COLO668 (cell line): ENCODE measurements at regions not wholly inside any gene's neighbourhood (a gene's known extent, or its start where the extent isn't known, plus 50 kb on each side); places are given as distances from the start of the nearest gene placed in this dataset.
"Not testable (repeated sequence)": the region's sequence is repeated elsewhere in the genome, so short reads cannot be mapped to it uniquely, and the experiment has no call there.

Experiments used
- DNase-seq: peaks from one replicate; lab custom pipeline; 2025; ENCODE audit not compliant: unreplicated experiment; lab: John Stamatoyannopoulos, UW

DNA sequence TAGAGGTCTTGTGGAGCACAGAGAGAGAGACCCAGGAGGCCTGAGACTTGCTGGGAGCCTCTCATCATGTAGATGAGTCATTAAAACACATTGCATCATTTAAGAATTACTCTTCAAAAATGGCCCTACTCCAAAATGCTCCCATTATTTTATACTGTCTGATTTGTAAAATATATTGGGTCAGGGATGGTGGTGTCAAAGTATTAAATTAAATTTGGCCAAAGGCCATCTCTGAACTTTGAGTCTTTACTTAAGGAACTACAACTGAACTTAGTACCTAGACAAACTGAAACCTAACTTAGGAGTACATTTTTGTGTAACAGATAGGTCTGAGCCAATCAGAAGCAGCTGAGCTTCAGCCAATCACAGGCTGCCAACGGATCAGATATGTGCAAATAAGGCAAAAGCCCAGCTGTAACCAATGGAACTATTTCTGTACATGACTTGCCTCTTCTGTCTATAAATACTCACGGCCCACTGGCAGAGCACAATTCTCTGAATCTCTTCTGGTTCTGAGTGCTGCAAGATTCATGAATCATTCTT, 657.2 kb downstream of the TLE1 start:
- DNase-seq: no peak

DNA sequence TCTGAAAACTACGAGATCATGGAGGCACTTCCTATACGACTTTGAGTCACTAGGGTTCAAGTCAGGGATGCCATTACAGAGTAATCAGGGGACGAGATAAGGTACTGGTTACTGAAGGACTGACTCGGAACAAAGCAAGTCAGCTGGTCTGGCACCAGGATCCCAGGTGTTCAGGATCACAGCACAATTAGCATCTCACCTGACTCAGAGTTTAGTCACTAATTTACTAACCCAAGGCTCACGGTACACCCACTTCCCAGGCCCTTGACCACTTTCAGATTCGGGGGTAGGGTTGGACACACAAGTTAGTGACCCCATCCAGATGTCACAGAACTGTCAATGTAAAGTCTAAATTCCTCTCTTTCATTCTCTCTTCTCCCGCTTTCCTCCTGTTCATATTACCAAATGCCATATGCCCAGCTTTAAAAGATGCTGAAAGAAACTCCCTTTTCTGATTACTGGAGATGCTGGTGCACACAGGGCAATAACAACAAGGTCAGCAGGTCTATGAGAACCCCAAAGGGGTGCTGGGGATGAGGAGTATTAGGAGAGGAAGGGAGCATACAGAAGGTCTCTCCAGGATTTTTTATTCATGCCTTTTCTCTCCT, 657.8 kb downstream of the TLE1 start:
- no peak for DNase-seq

DNA sequence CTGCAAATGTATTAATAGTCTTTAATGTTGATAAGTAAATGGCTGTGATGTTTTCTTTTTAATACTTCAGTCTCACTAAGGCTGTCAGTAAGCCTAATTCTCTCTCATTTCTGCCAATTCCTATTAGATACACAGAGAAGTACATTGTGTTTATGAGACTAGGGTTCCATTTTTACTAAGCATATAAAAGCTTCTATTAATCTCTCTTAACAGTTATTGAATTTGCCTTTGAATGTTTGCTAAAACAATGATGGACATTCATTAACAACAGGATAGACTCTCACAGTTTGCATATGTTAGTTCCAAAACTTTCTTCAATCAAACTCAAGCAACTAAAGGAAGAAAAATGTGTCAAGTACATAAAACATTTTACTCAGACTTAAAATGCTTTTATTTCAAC, 659.3 kb downstream of the TLE1 start:
- no peak for DNase-seq

DNA sequence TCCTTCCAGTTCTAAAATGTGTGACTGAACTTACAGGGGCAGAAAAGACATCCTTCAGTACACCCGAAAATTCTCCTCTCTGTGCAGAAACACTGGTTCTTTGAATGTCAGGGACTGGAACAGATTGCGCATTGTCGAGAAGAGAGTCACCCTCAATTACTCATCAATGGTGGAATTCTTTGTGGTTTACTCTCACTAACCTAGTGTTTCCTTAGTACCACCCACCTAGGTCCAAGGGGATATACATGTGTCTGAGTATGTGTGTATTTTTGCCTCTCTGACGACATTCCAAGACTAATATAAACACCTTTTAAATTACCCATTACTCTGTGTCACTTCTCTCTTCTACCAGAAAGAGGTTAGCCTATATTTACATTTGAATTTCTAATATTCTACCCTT, 660.8 kb downstream of the TLE1 start:
- no peak for DNase-seq

DNA sequence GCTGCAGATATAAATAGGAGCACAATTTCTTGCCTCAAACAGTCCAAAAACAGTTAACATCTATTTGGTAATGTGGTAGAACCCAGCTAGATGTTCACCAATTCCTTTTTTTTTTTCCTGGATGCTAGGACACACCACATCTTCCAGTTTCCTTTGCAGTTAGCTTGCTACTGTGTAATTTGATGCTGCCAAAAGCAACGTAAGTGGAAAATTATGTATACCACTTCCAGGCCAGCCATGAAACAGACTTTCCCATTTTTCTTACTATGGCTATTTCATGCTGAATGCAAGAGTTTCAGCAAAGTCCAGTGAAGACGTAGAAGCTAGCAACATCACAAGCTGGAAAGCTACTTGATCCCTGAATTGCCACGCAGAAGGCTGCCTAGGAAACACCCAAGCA, 667.2 kb downstream of the TLE1 start:
- no peak for DNase-seq

DNA sequence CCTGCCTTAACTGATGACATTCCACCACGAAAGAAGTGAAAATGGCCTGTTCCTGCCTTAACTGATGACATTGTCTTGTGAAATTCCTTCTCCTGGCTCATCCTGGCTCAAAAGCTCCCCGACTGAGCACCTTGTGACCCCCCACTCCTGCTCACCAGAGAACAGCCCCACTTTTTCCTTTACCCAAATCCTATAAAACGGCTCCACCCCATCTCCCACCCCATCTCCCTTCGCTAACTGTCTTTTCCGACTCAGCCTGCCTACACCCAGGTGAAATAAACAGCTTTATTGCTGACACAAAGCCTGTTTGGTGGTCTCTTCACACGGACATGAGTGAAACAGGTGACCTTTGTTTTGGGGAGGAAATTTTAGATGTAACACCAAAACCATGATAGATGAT, 674.4 kb downstream of the TLE1 start:
- not testable (repeated sequence) for DNase-seq

DNA sequence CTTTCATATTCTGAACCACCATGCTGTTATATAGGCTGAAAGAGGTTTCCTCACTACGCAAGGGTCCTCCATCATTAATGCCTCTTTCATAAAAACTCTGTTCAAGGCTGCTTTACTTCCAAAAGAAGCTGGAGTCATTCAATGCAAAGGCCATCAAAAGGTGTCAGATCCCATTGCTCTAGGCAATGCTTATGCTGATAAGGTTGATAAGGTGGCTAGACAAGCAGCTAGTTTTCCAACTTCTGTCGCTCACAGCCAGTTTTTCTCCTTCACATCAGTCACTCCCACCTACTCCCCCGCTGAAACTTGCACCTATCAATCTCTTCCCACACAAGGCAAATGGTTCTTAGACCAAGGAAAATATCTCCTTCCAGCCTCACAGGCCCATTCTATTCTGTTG, 676.2 kb downstream of the TLE1 start:
- not testable (repeated sequence) for DNase-seq

DNA sequence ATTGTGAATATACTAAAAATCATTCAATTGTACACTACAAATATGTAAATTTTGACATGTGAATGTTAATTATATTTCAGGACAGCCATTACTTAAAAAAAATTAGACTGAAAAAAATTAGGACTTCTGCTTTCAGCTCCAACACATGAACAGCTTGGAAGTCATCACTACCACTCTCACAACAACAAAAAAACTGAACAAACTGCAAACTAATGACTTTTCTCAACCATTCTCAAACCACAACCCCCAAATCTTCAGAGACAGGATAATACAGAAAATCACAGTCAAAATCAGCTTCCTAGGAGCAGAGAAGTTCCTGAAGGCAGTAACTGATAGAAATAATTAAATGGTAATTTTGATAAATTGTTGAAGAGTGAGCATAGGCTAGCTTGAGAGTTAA, 686.4 kb downstream of the TLE1 start:
- no peak for DNase-seq

DNA sequence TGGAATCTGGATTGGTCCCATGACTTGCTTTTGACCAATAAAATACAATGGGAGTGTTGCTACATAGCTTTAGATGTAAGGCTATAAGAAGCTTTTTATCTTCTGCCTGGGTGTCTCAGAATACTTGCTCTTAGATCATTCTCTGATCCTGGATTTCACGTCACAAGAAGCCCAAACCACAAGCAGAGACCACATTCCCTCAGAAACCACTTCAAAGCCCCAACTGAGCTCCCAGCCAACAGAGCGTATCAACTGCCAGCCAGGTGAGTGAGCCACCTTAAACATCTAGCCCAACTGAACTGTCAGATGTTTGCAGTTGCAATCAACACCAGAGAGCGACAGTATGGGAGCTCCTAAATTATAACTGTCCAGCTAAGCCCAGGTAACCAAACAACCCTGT, 687.1 kb downstream of the TLE1 start:
- peak; percentile 36 for DNase-seq

DNA sequence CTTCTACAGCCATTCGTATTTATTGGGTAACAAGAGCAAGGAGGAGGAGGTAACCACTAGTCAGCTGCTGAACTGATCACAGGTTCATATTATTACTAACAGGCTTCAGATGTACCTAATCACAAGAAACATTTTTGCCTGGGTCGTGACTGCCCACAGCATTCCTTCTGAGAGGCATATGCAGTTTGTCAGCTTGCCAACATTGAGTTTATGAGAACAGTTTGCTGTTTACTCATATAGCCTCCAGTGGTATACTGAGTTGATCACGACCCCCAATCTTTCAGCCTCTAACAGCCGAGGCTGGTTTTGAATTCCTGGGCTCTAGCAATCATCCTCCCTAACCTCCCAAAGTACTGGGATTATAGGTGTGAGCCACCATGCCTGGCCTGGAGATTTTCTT, 693.6 kb downstream of the TLE1 start:
- no peak for DNase-seq

DNA sequence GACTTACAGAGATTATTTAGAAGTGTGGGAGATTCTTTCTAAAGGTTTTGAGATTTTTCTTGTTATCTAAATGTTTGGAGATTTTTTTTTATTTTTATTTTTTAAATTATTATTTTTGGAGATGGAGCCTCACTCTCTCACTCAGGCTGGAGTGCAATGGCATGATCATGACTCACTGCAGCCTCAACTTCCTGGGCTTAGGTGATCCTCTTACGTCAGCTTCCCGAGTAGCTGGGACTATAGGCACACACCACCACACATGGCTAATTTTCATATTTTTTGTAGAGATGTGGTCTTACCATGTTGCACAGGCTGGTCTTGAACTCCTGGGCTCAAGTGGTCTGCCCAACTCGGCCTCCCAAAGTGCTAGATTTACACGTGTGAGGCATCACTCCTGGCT, 694.5 kb downstream of the TLE1 start:
- DNase-seq: no peak

DNA sequence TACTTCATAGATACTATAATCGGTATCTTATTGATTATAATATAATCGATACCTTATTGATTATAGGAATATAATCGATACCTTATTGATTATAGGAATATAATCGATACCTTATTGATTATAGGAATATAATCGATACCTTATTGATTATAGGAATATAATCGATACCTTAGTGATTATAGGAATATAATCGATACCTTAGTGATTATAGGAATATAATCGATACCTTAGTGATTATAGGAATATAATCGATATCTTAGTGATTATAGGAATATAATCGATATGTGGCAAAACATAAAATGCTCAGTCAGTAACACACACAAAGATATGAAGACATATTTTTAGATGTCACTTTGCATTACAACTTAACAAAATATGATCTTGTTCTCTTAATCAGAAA, 703.8 kb downstream of the TLE1 start:
- DNase-seq: not testable (repeated sequence)

DNA sequence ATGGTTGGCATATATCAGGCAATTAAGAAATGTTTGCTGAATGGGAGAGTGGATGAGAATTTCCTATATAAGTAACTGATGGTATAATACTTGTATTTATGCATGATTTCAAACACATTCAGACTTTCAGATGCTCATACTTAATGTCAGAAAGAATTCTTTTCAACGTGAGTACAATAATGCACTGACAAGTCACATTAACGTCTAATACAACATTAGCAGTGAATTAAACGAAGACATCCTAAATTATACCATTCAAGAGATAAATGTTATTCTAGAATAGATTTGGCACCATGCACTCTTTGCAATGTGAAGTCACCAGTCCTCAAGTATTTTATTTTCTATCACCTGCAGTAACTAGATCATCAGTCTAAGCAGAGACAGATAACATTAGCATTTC, 712.9 kb downstream of the TLE1 start:
- no peak for DNase-seq

DNA sequence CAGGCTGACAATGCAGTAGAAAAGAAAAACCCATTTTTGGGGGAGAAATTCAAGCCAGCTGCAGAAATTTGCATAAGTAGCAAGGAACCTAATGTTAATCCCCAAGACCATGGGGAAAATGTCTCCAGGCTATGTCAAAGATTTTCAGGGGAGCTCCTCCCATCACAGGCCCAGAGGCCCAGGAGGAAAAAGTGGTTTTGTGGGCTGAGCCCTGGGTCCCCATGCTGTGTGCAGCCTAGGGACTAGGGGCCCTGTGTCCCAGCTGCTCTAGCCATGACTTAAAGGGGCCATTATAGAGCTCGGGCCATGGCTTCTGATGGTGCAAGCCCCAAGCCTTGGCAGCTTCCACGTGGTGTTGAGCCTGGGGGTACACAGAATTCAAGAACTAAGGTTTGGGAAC, 719.0 kb downstream of the TLE1 start:
- DNase-seq: not testable (repeated sequence)

DNA sequence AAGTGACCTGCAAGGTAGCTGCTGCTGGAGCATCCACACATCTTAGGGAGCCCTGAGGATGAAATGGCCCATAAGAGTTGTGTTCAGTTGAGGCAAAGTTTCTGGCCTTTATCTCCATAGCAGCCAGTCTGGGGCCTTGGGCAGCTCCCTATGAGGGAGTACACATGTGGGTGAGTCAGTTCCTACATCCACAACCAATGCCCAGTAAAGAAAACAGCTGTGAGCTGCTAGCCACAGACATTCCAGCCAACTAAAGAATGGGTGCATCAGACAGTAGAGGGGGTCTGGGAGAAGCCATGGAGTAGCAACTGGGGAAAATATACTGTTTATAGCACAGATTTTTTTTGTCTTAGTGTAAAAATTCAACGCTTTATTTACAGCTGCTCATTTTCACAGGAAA, 720.7 kb downstream of the TLE1 start:
- no peak for DNase-seq

DNA sequence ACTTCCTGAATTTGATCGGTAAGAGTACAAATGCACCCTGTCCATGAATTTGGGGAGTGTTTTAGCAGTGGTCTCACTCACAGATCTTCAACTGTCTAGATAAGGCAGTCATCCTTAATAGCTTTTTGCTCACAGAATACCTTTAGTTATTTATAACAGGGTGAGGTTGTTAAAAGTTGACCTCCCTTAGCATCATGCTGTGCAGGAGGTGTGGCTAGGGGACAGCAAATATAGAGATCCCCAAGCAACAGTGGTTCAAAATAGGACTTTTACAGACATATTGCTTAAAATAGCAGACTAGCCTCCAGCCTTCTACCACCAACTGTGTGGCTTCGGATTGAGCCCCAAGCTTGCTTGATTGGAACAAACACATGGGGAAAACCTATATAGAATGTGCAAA, 724.4 kb downstream of the TLE1 start:
- no peak for DNase-seq

DNA sequence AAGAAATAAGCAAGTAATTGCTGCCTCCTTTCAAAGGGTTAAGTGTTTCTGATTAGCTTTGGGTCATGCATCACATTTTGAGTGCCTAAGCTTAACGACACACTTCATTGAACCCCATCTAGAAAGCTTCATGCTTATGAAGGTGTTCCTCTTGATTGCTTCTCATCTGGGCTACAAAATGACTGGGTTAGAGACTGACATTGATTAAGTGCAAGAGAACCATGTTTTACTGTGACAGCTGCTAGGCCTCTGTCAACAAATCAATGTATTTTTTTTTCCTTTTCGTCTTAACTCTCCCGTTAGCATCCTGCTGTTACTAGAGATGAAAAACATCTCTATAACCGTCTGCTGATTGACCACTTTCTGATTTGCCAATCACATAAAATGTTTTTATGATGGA, 725.0 kb downstream of the TLE1 start:
- no peak for DNase-seq

DNA sequence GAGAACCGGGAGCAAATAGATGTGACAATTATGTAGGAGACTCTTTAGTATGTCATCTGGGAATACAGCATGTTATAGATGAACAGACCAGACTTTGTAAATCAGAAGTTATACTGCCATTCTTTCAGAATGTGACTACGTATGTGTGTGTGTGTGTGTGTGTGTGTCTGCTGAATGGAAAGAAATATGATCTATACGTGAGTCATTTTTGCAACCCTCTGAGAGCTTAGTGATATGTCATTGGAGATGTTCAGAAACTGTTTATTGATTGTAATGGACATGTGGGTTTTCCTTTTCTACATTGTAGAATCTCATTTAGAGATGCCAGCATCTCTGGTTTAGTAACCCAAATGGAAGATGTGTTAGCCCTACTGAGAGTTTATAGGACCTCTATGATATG, 731.5 kb downstream of the TLE1 start:
- DNase-seq: no peak

DNA sequence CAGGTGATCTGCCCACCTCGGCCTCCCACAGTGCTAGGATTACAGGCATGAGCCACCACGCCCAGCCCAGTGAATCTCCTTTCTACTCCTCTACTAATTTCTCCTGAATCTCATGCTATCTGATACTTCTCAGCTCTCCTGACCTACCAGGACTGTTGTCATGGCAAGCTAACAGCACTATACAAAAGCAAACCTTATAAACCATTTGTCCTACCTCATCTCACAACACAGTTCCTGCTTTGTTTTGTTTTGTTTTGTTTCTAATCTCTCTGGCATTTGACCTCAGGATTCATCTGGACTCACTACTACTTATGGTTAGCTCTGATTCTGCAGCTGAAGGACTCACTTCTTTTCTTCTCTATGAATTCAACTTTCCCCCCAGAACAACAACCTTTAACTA, 734.8 kb downstream of the TLE1 start:
- DNase-seq: no peak

DNA sequence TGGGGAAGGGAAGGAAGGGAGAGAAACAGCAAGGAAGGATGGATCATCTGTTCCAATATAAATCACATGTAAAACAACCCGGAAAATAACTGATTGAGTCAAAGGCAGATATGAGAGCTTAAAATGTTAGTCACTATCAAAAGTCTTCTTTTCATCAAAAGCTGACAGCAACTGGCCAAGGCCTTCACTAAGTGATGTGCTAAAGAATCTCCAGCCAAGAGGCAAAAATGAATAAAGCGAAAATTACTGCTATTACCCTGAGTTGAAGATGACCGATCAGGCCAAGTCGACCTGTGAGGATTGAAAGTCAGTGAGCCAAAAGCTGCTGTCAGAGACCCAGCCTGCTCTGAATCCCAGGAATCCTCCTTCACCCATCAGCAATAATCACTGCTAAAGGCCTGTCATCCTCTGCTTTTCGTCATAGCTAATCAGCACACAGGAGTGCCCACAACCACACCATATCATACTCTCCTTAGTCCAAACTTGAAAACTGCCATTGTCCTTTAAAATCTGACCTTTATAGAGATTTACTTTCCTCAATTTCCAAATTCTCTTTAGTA, 736.9 kb downstream of the TLE1 start:
- DNase-seq: no peak

DNA sequence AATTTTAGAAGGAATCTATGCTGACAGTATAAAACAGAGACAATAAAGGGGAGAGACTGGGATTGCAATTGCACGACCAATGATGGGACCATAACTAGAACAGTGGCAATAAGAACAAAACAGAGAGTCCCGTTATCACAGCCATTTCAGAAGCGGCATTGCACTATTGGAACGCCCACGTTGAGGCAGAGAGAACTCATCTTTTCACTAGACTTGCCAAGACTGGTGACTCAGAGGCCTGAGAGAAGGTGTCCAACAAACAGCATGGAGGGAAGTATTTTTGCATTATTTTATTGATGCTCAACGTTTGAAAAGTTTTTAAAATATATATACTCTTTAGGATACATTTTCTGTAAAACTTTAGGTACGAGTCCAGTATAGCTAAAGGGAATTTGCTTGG, 737.7 kb downstream of the TLE1 start:
- no peak for DNase-seq

DNA sequence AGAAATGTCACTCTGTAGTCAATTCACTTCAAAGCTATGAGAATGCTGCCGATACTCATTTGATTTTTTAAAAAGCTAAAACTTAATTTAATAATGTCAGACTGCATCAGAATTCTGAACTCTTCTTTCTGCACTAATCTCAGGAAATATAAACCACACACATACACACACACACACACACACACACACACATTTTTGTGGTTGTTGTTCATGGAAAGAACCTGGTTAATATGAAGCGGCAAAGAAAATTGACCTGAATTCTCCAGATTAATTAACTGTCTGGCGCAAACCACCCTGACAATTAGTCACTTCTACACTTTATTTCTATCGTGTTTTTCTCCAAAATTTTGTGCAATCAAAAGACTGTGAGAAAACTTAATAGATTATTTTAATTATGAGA, 740.5 kb downstream of the TLE1 start:
- DNase-seq: no peak

DNA sequence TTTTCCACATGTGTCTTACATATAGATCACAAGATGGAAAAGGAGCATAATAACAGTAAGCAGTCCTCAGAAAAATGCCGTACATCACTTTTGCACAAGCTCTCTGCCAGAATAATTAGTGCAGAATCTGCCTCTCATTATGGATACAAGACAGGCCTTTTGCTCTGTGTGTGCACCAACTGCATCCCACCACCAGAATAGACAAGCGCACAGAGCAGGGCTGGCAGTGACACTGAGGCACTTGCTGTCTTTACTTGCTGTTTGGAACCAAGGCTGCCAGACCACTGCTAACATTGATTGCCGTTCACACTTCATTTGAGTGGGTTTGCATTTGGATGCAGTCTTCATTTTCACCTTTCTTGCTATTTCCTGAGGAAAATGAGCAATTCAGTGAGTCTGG, 741.3 kb downstream of the TLE1 start:
- no peak for DNase-seq
